ENCODE measurements at regions not wholly inside any gene's neighbourhood (a gene's known extent, or its start where the extent isn't known, plus 50 kb on each side); places are given as distances from the start of the nearest gene placed in this dataset.

DNA sequence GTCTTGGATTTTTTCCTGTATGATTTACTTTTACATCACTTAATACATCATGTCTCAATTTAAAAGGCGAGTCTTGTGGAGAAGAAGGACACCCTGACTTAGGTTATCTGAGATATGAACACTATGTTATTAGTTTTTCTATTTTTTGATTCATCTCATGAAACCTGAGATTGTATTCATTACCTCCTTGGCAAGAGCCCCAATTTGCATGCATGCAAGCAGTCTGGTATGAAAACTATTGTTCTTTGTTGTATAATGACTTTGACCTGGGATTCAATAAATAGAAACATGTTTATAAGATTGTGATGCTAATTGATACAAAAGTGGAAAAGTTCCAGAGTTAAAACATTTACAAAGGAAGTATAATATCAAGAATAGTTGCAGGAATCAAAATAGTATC is 576.1 kb downstream of the NOVA1 start:
- Mint-ChIP-seq H3K27ac (no peak overlapping the region), H3K4me3 (no peak overlapping the region), H3K36me3 (ENCODE audit: low read depth) (no peaks in the 10 kb centered on the region), H3K4me1 (no peaks in the 10 kb centered on the region), H3K9me3 (peaks cover 7% of the 10 kb centered on the region), H3K27me3 (no peaks in the 10 kb centered on the region)
- ChIA-PET CTCF (no interaction called here), POLR2A (no interaction called here)
- no peak for DNase-seq

DNA sequence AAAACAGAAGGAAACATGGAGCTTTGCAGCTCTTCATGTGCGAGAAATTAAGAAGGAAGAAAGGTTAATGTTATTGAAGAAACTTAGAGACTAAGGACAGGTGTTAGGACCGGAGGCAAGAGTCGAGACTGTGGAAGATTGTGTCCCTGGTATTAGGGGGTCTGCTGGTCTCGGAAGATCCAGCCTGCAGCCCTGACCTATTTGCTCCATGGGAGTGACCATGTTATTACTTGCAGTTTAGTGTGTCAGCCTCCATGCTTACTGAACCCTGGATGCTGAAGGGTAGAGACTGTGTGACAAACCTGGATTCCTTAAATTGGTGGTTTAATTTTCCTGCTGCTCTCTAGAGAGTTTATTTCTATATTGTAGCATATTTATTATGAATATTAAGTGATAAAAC is 580.6 kb downstream of the NOVA1 start:
- POLR2A ChIA-PET, result no interaction called here

DNA sequence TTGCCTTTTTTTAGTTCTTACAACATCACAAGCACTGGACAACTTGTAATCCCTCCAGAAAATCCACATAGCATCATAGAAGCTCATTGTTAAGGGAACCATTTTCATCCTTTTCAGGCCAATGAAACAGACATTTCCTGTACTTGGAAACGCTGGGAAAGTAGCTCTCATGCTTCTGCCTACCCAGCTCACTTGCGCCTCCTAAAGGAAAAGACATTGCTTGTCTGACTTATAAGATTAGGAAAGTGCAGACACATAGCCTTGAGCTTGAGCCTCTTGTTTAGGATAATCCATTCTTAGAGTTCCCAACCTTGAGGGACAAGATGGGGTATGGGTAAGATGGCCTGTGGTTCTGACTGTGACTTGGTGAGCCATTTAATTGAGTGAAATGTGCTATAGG is 589.5 kb downstream of the NOVA1 start:
- Mint-ChIP-seq H3K36me3 (ENCODE audit: low read depth) (no peaks in the 10 kb centered on the region), H3K27ac (no peak overlapping the region), H3K27me3 (no peaks in the 10 kb centered on the region), H3K4me1 (no peaks in the 10 kb centered on the region), H3K9me3 (peaks cover 11% of the 10 kb centered on the region), H3K4me3 (no peak overlapping the region)
- no peak for DNase-seq
- ChIA-PET CTCF (no interaction called here), POLR2A (no interaction called here)

More for the DNA sequence above, 580.6 kb downstream of the NOVA1 start:
- no peak for DNase-seq
- CTCF ChIA-PET, result no interaction called here
- H3K4me3 Mint-ChIP-seq, result no peak overlapping the region
- no peak overlapping the region for H3K27ac Mint-ChIP-seq
- no peaks in the 10 kb centered on the region for H3K36me3 Mint-ChIP-seq (ENCODE audit: low read depth)
- no peaks in the 10 kb centered on the region for H3K27me3 Mint-ChIP-seq
- H3K9me3 Mint-ChIP-seq, result peaks cover 14% of the 10 kb centered on the region
- H3K4me1 Mint-ChIP-seq, result no peaks in the 10 kb centered on the region

DNA sequence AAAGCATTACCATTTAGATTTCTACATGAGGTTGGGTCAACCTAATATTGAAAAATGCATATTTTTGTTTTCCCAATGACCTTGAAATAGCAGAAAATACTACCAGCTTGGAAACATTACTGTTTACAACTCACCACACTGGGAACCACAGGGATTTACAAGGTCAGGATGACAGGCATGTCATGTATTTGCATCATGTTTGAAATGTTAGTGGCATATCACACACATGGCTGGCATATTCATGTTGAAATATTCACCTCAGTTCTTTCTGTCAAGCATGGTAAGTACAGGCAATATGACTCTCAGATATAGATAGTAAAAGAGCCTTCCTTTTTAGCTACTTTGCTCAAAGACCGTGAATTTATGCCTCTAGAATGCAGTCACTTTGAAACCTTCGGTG is 593.5 kb downstream of the NOVA1 start:
- peaks cover 2% of the 10 kb centered on the region for H3K9me3 Mint-ChIP-seq
- no peaks in the 10 kb centered on the region for H3K27me3 Mint-ChIP-seq
- no peak for DNase-seq
- no peaks in the 10 kb centered on the region for H3K4me1 Mint-ChIP-seq
- H3K27ac Mint-ChIP-seq, result no peak overlapping the region
- ChIA-PET CTCF (no interaction called here), POLR2A (no interaction called here)
- H3K36me3 Mint-ChIP-seq (ENCODE audit: low read depth), result no peaks in the 10 kb centered on the region
- H3K4me3 Mint-ChIP-seq, result no peak overlapping the region

DNA sequence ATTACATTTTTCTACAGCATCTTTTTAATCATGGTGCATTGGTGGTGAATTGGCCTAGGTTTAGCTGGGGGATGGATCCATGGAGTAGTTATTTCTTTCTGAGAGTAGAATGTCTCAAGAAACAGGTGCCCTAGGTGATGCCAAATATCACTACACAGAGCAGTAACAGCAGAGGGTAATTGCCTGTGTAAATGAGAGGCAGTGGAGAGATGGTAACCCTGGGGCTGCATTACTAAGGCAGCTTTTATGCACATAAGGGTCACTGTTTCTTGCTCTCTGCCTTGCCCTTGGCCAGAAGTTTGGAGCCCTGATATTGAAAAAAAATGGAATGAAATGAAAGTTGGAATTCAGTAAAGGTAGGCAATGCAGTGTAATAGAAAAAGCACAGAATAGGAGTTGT is 604.0 kb downstream of the NOVA1 start:
- H3K4me3 Mint-ChIP-seq, result no peak overlapping the region
- no peaks in the 10 kb centered on the region for H3K27me3 Mint-ChIP-seq
- no peak for DNase-seq
- no peak overlapping the region for H3K27ac Mint-ChIP-seq
- peaks cover 5% of the 10 kb centered on the region for H3K9me3 Mint-ChIP-seq
- ChIA-PET CTCF (no interaction called here), POLR2A (no interaction called here)
- H3K36me3 Mint-ChIP-seq (ENCODE audit: low read depth), result no peaks in the 10 kb centered on the region
- H3K4me1 Mint-ChIP-seq, result no peaks in the 10 kb centered on the region

DNA sequence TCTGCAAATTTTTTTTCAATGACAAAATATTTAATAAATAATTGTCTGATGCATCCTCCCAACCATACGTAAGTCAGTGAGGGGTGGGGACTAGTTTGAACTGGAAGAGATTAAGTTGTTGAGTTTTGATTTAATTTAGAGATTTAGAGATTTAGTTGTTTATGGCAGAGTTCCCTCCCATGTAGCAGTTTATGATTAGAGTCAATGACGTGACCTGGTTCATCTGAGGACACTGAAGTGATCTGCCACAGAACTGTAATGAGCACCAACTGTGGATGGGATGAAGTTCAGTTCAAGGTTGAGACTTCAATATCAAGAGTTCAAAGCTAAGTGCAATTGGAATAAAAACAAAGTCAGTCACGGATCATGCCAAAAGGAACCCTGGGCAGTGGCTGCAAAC is 609.3 kb downstream of the NOVA1 start:
- DNase-seq, result no peak
- Mint-ChIP-seq H3K36me3 (ENCODE audit: low read depth) (no peaks in the 10 kb centered on the region), H3K27me3 (no peaks in the 10 kb centered on the region), H3K4me1 (no peaks in the 10 kb centered on the region), H3K4me3 (no peak overlapping the region), H3K27ac (no peak overlapping the region), H3K9me3 (peaks cover 19% of the 10 kb centered on the region)
- ChIA-PET POLR2A (no interaction called here), CTCF (no interaction called here)

DNA sequence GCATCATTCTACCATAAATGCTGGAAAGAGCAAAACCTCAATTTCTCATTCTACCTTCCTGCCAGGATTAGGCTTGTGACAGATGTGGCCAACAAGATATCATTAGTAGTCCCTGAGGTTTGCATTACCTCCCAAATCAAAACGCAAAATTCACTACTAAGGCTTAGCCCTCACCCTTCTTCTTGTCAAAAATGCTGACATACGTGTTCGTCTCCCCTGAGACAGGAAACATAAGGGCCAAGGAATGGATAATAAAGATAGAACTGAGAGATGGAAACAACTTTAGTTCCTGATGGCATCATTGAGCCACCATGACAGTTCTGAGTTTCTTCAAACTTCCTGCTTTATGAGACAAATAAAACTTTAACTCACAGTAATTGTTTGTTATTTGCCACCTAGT is 642.1 kb downstream of the NOVA1 start:
- no peaks in the 10 kb centered on the region for H3K27me3 Mint-ChIP-seq
- no peak overlapping the region for H3K27ac Mint-ChIP-seq
- DNase-seq, result no peak
- H3K4me3 Mint-ChIP-seq, result no peak overlapping the region
- H3K36me3 Mint-ChIP-seq (ENCODE audit: low read depth), result no peaks in the 10 kb centered on the region
- ChIA-PET CTCF (no interaction called here), POLR2A (no interaction called here)
- no peaks in the 10 kb centered on the region for H3K4me1 Mint-ChIP-seq
- H3K9me3 Mint-ChIP-seq, result peaks cover 21% of the 10 kb centered on the region

DNA sequence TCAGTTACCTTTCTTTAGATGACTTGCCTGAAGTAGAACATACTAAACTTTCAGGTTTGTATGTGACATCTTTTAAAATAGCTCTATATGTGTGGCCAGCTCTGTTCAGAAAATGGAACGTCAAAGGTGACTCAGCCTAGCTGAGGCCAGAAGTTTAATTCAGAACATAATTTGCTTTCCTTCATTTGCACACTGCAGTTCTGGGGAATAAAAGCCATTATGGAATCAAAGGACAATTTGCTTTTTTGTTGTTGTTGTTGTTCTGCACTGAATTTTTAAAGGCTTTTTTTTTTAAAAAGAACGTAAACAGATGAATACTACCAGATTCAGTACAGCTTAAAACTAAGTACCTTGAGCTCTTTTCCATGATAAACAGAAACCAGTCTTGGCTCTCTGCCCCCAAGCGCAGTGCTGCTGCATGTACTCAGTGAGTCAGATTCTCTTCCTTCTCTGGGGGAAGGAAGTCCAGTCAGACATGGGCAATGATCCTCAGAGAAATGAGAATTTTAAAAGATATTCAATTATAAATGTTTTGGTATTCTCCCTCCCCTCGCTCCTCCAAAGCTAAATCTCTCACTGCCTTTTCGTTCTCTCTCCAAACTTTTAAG is 644.2 kb downstream of the NOVA1 start:
- no peak for DNase-seq
- H3K9me3 Mint-ChIP-seq, result peaks cover 30% of the 10 kb centered on the region
- H3K4me3 Mint-ChIP-seq, result no peak overlapping the region
- no peak overlapping the region for H3K27ac Mint-ChIP-seq
- CTCF ChIA-PET, result no interaction called here
- H3K27me3 Mint-ChIP-seq, result no peaks in the 10 kb centered on the region
- no peaks in the 10 kb centered on the region for H3K36me3 Mint-ChIP-seq (ENCODE audit: low read depth)
- POLR2A ChIA-PET, result no interaction called here
- H3K4me1 Mint-ChIP-seq, result no peaks in the 10 kb centered on the region

DNA sequence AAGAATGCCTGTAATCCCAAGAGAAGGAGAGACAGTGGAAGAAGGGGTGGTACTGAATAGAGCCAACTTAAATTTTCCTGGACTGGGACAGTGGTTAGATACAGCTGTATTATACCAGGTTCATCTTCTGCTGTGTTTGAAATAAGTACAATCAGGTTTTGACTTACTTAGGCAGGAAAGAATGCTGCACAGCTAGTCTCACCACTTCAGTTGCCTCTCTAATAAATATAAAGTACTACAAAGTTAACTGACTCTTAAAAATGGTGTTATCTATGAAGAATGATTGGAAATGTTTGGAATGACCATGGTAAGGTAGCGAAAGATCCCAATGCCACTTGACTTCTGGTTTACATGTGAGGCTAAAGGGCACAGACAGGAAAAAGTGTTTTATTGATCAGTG is 652.1 kb downstream of the NOVA1 start:
- no peak for DNase-seq
- H3K9me3 Mint-ChIP-seq, result peaks cover 23% of the 10 kb centered on the region
- ChIA-PET POLR2A (no interaction called here), CTCF (no interaction called here)
- no peaks in the 10 kb centered on the region for H3K36me3 Mint-ChIP-seq (ENCODE audit: low read depth)
- H3K27me3 Mint-ChIP-seq, result no peaks in the 10 kb centered on the region
- H3K27ac Mint-ChIP-seq, result no peak overlapping the region
- H3K4me1 Mint-ChIP-seq, result no peaks in the 10 kb centered on the region
- H3K4me3 Mint-ChIP-seq, result no peak overlapping the region

DNA sequence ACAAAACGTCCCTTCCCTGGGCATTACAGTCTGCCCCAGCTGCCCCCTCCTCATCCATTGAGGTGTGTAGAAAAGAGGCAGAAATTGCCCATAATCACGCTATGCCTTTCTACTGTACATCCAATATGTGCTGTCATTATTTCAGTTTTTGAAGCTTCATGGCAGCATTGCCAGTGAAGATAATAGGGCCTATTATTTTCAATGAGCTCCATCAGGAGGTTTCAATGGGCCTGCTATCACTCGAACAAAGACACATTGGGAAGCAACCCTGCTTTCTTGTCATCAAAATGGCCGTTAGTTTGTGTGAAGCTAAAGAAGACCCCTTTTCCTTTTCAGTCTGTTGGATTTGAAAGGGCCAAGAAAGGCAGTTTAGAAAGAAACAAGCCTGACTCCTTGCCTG is 653.8 kb downstream of the NOVA1 start:
- Mint-ChIP-seq H3K36me3 (ENCODE audit: low read depth) (no peaks in the 10 kb centered on the region), H3K4me1 (no peaks in the 10 kb centered on the region), H3K27ac (no peak overlapping the region), H3K9me3 (peaks cover 21% of the 10 kb centered on the region), H3K27me3 (no peaks in the 10 kb centered on the region), H3K4me3 (no peak overlapping the region)
- ChIA-PET CTCF (no interaction called here), POLR2A (no interaction called here)
- DNase-seq, result no peak

DNA sequence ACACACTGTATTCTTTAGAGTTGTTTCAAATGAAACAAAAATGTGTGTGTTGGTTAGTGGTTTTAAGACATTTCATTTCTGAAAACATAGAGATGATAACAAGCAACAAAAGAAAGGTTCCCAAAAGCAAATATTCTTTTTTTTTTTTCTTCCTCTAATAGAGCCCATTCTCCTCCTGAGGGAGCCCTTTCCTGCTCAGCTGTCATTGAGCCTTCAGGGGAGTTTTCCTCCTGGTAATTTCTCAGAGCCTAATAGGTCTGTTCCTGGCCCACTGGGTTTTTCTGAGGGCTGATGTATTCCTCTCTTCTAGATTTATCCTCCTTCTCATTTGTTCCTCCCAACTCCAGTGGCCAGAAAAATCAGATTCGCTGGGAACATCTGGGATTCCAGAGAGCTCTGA is 654.5 kb downstream of the NOVA1 start:
- no peak for DNase-seq
- no peak overlapping the region for H3K4me3 Mint-ChIP-seq
- H3K27ac Mint-ChIP-seq, result no peak overlapping the region
- H3K4me1 Mint-ChIP-seq, result no peaks in the 10 kb centered on the region
- peaks cover 21% of the 10 kb centered on the region for H3K9me3 Mint-ChIP-seq
- no peaks in the 10 kb centered on the region for H3K36me3 Mint-ChIP-seq (ENCODE audit: low read depth)
- POLR2A ChIA-PET, result no interaction called here
- no peaks in the 10 kb centered on the region for H3K27me3 Mint-ChIP-seq
- CTCF ChIA-PET, result no interaction called here

DNA sequence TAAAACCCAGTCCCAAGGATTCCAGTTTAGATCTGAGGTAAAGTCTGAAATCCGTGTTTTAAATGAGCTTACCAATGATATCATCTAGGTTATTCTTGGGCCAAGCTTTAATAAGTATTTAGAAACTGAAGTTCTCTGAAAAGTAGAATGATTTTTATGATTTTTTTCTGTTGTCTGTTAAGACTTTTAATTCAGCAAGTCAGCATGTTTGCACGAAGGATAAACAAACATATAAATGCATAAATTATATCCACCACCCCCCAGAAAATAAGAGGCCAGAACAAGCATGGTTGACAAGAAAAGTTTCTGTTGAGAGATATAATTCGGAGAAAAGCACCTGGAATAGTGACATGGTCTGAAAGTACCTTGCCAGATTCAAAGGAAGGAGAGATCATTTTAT is 655.7 kb downstream of the NOVA1 start:
- H3K4me1 Mint-ChIP-seq, result no peaks in the 10 kb centered on the region
- DNase-seq, result no peak
- ChIA-PET CTCF (no interaction called here), POLR2A (no interaction called here)
- no peak overlapping the region for H3K27ac Mint-ChIP-seq
- H3K4me3 Mint-ChIP-seq, result no peak overlapping the region
- peaks cover 20% of the 10 kb centered on the region for H3K9me3 Mint-ChIP-seq
- H3K27me3 Mint-ChIP-seq, result no peaks in the 10 kb centered on the region
- H3K36me3 Mint-ChIP-seq (ENCODE audit: low read depth), result no peaks in the 10 kb centered on the region

DNA sequence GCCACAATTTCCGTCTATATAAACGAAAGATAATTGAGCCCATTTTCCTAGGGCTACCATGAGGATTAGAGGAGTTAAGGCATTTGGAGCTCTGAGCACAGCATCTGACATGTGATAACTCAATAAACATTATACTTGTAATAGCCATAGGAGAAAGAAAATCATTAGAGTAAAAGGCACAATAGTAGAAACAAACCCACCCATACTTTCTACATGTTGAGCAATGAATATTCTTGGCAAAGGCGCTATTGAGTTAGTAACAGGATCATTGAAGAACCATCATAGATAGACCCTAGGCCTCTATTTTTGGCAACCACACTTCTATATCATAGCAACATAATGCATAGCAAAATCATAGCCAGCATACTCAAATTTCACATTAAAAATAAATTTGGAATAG is 664.1 kb downstream of the NOVA1 start:
- ChIA-PET CTCF (no interaction called here), POLR2A (no interaction called here)
- Mint-ChIP-seq H3K27me3 (no peaks in the 10 kb centered on the region), H3K27ac (no peak overlapping the region), H3K36me3 (ENCODE audit: low read depth) (no peaks in the 10 kb centered on the region), H3K4me3 (no peak overlapping the region), H3K4me1 (no peaks in the 10 kb centered on the region), H3K9me3 (peaks cover 2% of the 10 kb centered on the region)
- DNase-seq, result no peak

DNA sequence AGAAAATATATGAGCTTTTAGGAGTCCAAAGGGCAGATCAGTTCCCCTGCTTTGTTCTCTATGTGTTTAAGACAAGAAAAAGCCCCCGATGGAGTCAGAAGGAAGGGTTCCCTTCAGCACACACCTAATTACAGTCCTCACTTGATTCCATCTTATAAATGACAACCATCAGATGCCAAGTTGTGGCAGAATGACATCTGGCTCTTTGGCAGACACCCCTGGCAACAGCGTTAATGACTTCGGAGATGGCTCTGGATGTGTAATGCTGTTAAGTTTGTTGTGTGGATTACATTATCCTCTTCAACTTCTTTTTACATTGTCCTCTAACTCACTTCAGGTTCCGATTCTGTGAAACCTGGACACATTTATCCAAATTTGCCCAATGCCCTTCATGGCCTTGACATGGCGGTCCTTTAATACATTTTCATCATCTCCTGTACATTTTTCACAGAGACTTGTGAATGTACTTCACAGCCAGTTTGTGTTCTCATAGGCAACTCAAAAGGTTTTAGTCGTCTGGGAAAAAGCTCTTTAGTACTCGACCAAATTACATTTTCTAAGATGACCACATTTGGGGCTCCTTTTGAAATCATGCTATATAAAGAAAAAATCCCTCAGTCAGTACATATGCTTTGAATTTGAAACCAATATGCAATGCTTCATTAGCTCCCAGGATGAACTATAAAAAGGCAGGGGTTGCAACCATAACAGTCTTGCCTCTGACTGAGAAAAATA is 667.8 kb downstream of the NOVA1 start:
- DNase-seq, result no peak
- H3K4me3 Mint-ChIP-seq, result no peak overlapping the region
- no peaks in the 10 kb centered on the region for H3K4me1 Mint-ChIP-seq
- peaks cover 14% of the 10 kb centered on the region for H3K9me3 Mint-ChIP-seq
- no peaks in the 10 kb centered on the region for H3K27me3 Mint-ChIP-seq
- H3K27ac Mint-ChIP-seq, result no peak overlapping the region
- CTCF ChIA-PET, result no interaction called here
- POLR2A ChIA-PET, result no interaction called here
- no peaks in the 10 kb centered on the region for H3K36me3 Mint-ChIP-seq (ENCODE audit: low read depth)

All from activated CD4-positive, alpha-beta memory T cell treated with anti-CD3 and anti-CD28 coated beads, Interleukin-2, amount 10 ng/mL, durations not matched to agents 7 days and 5 days (primary cell).